ENCODE measurements at regions not wholly inside any gene's neighbourhood (a gene's known extent, or its start where the extent isn't known, plus 50 kb on each side); places are given as distances from the start of the nearest gene placed in this dataset.

- CTCF ChIA-PET (ENCODE audit: partially characterized antibody), result interaction anchor here (0.6 to 2.3 kb wide), 15 partner anchors 17 to 1150 kb away, joined by 3 to 11 read pairs (median 4); no protein-coding TSS in a partner anchor
- TF ChIP-seq TEAD4 (IDR thresholded peaks at IDR 0.05; ENCODE audit: low read depth, low read length) (peak; percentile 35; the same call in 1 of the 2 replicates), CBX5 (IDR thresholded peaks at IDR 0.05; ENCODE audit: low read depth, low read length) (no peak), POLR2A (IDR thresholded peaks at IDR 0.05; ENCODE audit: control extremely low read depth in 1 of 2, low read depth in 2 of 2, low read length in 2 of 2) (no peak), SRF (IDR thresholded peaks at IDR 0.05; ENCODE audit: low read depth, low read length) (0 out of 2 replicates have a peak, but pooled peaks have one; percentile 33), ASH2L (IDR thresholded peaks at IDR 0.05; ENCODE audit: low read length) (peak; percentile 82), TCF12 (IDR thresholded peaks at IDR 0.05; ENCODE audit: low read depth, low read length) (0 out of 2 replicates have a peak, but pooled peaks have one; percentile 48), CHD2 (IDR thresholded peaks at IDR 0.05; ENCODE audit: low read length) (no peak), POU5F1 (IDR thresholded peaks at IDR 0.05; ENCODE audit: low read depth, low read length) (no peak), CTBP2 (IDR thresholded peaks at IDR 0.05; ENCODE audit: borderline replicate concordance, insufficient read depth, insufficient read length, low read length) (no peak), TAF7 (optimal IDR thresholded peaks at IDR 0.05; ENCODE audit: borderline replicate concordance, low read depth, low read length) (peak; percentile 55), BCL11A (IDR thresholded peaks at IDR 0.05; ENCODE audit: low read depth in 2 of 2, low read length in 2 of 2) (no peak), ZNF274 (IDR thresholded peaks at IDR 0.05; ENCODE audit: borderline replicate concordance, extremely low read depth, low read length) (no peak), KDM1A (IDR thresholded peaks at IDR 0.05; ENCODE audit: borderline replicate concordance, low read length) (peak; percentile 89)
Measured at GRCh38 chr16:66270333-66270927, 96.1 kb upstream of the CDH5 start.

More at GRCh38 chr16:66270333-66270927, 96.1 kb upstream of the CDH5 start:
- FAIRE-seq (no peak), DNase-seq (ENCODE audit: low read depth in 1 of 2, low spot score in 2 of 2) (peak; percentile 51 to 94)
- Histone ChIP-seq H2BK15ac (ENCODE audit: low read length) (peak overlapping the region; percentile 88), H3K36me3 (ENCODE audit: control insufficient read depth in 2 of 4, insufficient read depth in 4 of 4, low read length in 3 of 4) (no peaks in the 10 kb centered on the region), H3K56ac (replicated peaks; ENCODE audit: insufficient read length, low read depth, low read length) (peak overlapping the region; percentile 3), H4K8ac (ENCODE audit: extremely low read depth, insufficient read depth, low read length) (peak overlapping the region; percentile 77; the same call in 1 of the 2 replicates), H2AK5ac (ENCODE audit: low read depth, low read length) (no peak overlapping the region), H2BK5ac (ENCODE audit: low read depth, low read length) (peak overlapping the region; percentile 35; the same call in 1 of the 2 replicates), H3K23me2 (ENCODE audit: low read depth, low read length) (no peaks in the 10 kb centered on the region; the same call in 1 of the 2 replicates), H3K9ac (replicated peaks in 1 of 4; ENCODE audit: extremely low read depth in 1 of 4, low read depth in 3 of 4, low read length in 3 of 4) (peak overlapping the region in 2 of 4 experiments; percentile 9 to 19; a peak in 3 of 7 replicates), H3K4me3 (ENCODE audit: extremely low read depth in 1 of 4, insufficient read depth in 2 of 4, low read depth in 3 of 4, low read length in 4 of 4) (peak overlapping the region; percentile 27 to 64 (median 29); a peak in 6 of 8 replicates), H2AFZ (ENCODE audit: low read length) (no peak overlapping the region; the same call in 1 of the 2 replicates), H3K27me3 (replicated peaks in 1 of 4; ENCODE audit: control insufficient read depth in 3 of 4, extremely low read depth in 1 of 4, insufficient read depth in 3 of 4, low read length in 3 of 4) (peaks cover 0 to 10% (median 3%) of the 10 kb centered on the region in 4 experiments; a peak in 5 of 7 replicates), H2BK12ac (ENCODE audit: low read depth, low read length) (peak overlapping the region; percentile 39; the same call in 1 of the 2 replicates), H3K14ac (ENCODE audit: insufficient read length) (no peak overlapping the region), H3K4ac (replicated peaks; ENCODE audit: insufficient read length, low read depth, low read length) (no peak overlapping the region), H2BK20ac (ENCODE audit: low read length) (peak overlapping the region; percentile 86; the same call in 1 of the 2 replicates), H4K5ac (ENCODE audit: insufficient read length, low read depth, low read length) (no peak overlapping the region), H3K79me2 (ENCODE audit: control insufficient read depth in 1 of 2, insufficient read depth in 2 of 2, low read length in 2 of 2) (no peaks in the 10 kb centered on the region), H3K79me1 (ENCODE audit: low read depth, low read length) (no peaks in the 10 kb centered on the region), H2BK120ac (replicated peaks; ENCODE audit: low read depth, low read length) (no peak overlapping the region), H3K27ac (ENCODE audit: low read depth, low read length) (no peak overlapping the region), H3K18ac (ENCODE audit: extremely low read depth, low read length) (peak overlapping the region; percentile 60), H4K91ac (replicated peaks; ENCODE audit: insufficient read length, low read length) (peak overlapping the region; percentile 75), H4K20me1 (replicated peaks in 1 of 2; ENCODE audit: control insufficient read depth in 1 of 2, insufficient read depth in 2 of 2, low read length in 2 of 2) (no peaks in the 10 kb centered on the region), H3K4me1 (replicated peaks in 1 of 4; ENCODE audit: control insufficient read depth in 3 of 4, insufficient read depth in 4 of 4, low read length in 3 of 4) (peaks cover 0 to 10% (median 6%) of the 10 kb centered on the region in 4 experiments; a peak in 5 of 7 replicates), H3K23ac (ENCODE audit: insufficient read length) (no peak overlapping the region), H3K9me3 (ENCODE audit: insufficient read depth in 2 of 2, low read depth in 1 of 2, low read length in 1 of 2) (no peaks in the 10 kb centered on the region), H3K4me2 (ENCODE audit: insufficient read depth in 1 of 2, low read depth in 2 of 2, low read length in 2 of 2) (peak overlapping the region; percentile 33 to 74)
- POLR2A ChIA-PET (ENCODE audit: partially characterized antibody), result interaction anchor here (1.4 kb wide), 1 partner anchor 14 kb away, joined by 3 read pairs; no protein-coding TSS in a partner anchor
- WGBS, 2 experiments (ENCODE audit: extremely low coverage in 1 of 2, insufficient coverage in 1 of 2, insufficient read length in 1 of 2, insufficient replicate concordance in 2 of 2, low coverage in 1 of 2, low lambda C conversion rate in 2 of 2, missing lambda C conversion rate in 1 of 2), result 8% methylated on average over 39 of the region's 48 CpGs; no CpG with 5 or more reads in 1 of the 2 experiments

Data from H1 (cell line).